CD4-positive, alpha-beta T cell treated with Interleukin-1 beta for 1 hour (primary cell): ENCODE measurements at regions not wholly inside any gene's neighbourhood (a gene's known extent, or its start where the extent isn't known, plus 50 kb on each side); places are given as distances from the start of the nearest gene placed in this dataset.

ENCODE experiments used
- DNase-seq, 2 donors: peaks; one replicate each; pipeline ENCODE4 v3.0.0-alpha.2; 2020 to 2022

GRCh38 chr20:58138395-58138794 is 90.1 kb downstream of the ANKRD60 start:
- DNase-seq = no peak

GRCh38 chr20:58137651-58138265 is 90.7 kb downstream of the ANKRD60 start:
- no peak for DNase-seq

- no peak for DNase-seq
Measured at GRCh38 chr20:58137236-58137635, 91.2 kb downstream of the ANKRD60 start.

- DNase-seq = no peak
Measured at GRCh38 chr20:58136149-58136484, 92.3 kb downstream of the ANKRD60 start.

- no peak for DNase-seq
Measured at GRCh38 chr20:58135441-58136148, 92.9 kb downstream of the ANKRD60 start.

GRCh38 chr20:58133020-58133808 is 95.2 kb downstream of the ANKRD60 start:
- DNase-seq = no peak

GRCh38 chr20:58131551-58132142 is 96.8 kb downstream of the ANKRD60 start:
- DNase-seq = no peak

GRCh38 chr20:58131151-58131550 is 97.3 kb downstream of the ANKRD60 start:
- no peak for DNase-seq

GRCh38 chr20:58130581-58130980 is 97.9 kb downstream of the ANKRD60 start:
- DNase-seq = no peak

GRCh38 chr20:58130156-58130555 is 98.3 kb downstream of the ANKRD60 start:
- no peak for DNase-seq

GRCh38 chr20:58129721-58130151 is 98.7 kb downstream of the ANKRD60 start:
- no peak for DNase-seq

- no peak for DNase-seq
Measured at GRCh38 chr20:58128635-58129625, 99.5 kb downstream of the ANKRD60 start.

GRCh38 chr20:58127701-58128111 is 100.7 kb downstream of the ANKRD60 start:
- no peak for DNase-seq

GRCh38 chr20:58125726-58126125 is 102.7 kb downstream of the ANKRD60 start:
- DNase-seq = no peak

- no peak for DNase-seq
Measured at GRCh38 chr20:58117944-58118343, 110.5 kb downstream of the ANKRD60 start.

GRCh38 chr20:58116505-58116904 is 111.9 kb downstream of the ANKRD60 start:
- DNase-seq = no peak

- no peak for DNase-seq
Measured at GRCh38 chr20:58113716-58114115, 114.7 kb downstream of the ANKRD60 start.

GRCh38 chr20:58112017-58112781 is 116.3 kb downstream of the ANKRD60 start:
- no peak for DNase-seq

- DNase-seq = no peak
Measured at GRCh38 chr20:58111310-58112016, 117.0 kb downstream of the ANKRD60 start.

GRCh38 chr20:58109918-58110635 is 118.4 kb downstream of the ANKRD60 start:
- no peak for DNase-seq
